ENCODE measurements at regions not wholly inside any gene's neighbourhood (a gene's known extent, or its start where the extent isn't known, plus 50 kb on each side); places are given as distances from the start of the nearest gene placed in this dataset.

- H3K9me3 ChIP-seq (replicated peaks; ENCODE audit: control insufficient read depth, insufficient read depth, low read depth, low read length), result no peaks in the 10 kb centered on the region
- no peaks in the 10 kb centered on the region for H3K36me3 ChIP-seq (ENCODE audit: control insufficient read depth, insufficient read depth, low read length)
- intact Hi-C loops (cut with micrococcal nuclease), result no loop called here
- BruUV-seq (replicated peaks), result no TSS peak
- no peak overlapping the region for H3K27ac ChIP-seq (ENCODE audit: extremely low read depth, low read depth, low read length)
- H3K79me2 ChIP-seq (ENCODE audit: control insufficient read depth, insufficient read depth, low read length), result no peaks in the 10 kb centered on the region
- no peak overlapping the region for H3K4me3 ChIP-seq
- H3K4me1 ChIP-seq (replicated peaks in 1 of 2; ENCODE audit: control insufficient read depth in 2 of 2, insufficient read depth in 2 of 2, low read length in 2 of 2), result no peaks in the 10 kb centered on the region
- TF ChIP-seq ESRRA (IDR thresholded peaks at IDR 0.05; ENCODE audit: borderline replicate concordance, low read depth) (no peak), ZNF780A (CRISPR knock-in tag; IDR thresholded peaks at IDR 0.05) (no peak), TSC22D4 (tag; IDR thresholded peaks at IDR 0.05) (no peak), CHAMP1 (IDR thresholded peaks at IDR 0.05) (no peak), NFXL1 (CRISPR knock-in tag; IDR thresholded peaks at IDR 0.05) (no peak), ZBTB9 (CRISPR knock-in tag; IDR thresholded peaks at IDR 0.05) (no peak), NR1H2 (CRISPR knock-in tag; IDR thresholded peaks at IDR 0.05) (no peak), TCF7 (IDR thresholded peaks at IDR 0.05; ENCODE audit: borderline replicate concordance) (no peak), MTA1 (IDR thresholded peaks at IDR 0.05; ENCODE audit: borderline replicate concordance) (no peak), ZNF354B (CRISPR knock-in tag; IDR thresholded peaks at IDR 0.05) (no peak), L3MBTL2 (IDR thresholded peaks at IDR 0.05) (no peak), SIRT6 (IDR thresholded peaks at IDR 0.05; ENCODE audit: low read depth, low read length) (no peak), SETDB1 (IDR thresholded peaks at IDR 0.05; ENCODE audit: low read length) (no peak), ZBTB26 (CRISPR knock-in tag; IDR thresholded peaks at IDR 0.05) (no peak), CXXC5 (CRISPR knock-in tag; IDR thresholded peaks at IDR 0.05) (no peak), ATF1 (CRISPR knock-in tag; IDR thresholded peaks at IDR 0.05) (no peak), ATF1 (tag; IDR thresholded peaks at IDR 0.05) (no peak), POLR2AphosphoS2 (IDR thresholded peaks at IDR 0.05; ENCODE audit: low read length) (no peak)
- H3K9me1 ChIP-seq (ENCODE audit: control insufficient read depth, insufficient read depth, low read length), result no peaks in the 10 kb centered on the region
- no peak overlapping the region for H2AFZ ChIP-seq (ENCODE audit: low read depth, low read length)
- DNase-seq (ENCODE audit: extremely low read depth in 1 of 4, low spot score in 3 of 4) (no peak), ATAC-seq (no peak), FAIRE-seq (no peak)
- ChIA-PET POLR2A (no interaction called here), CTCF (ENCODE audit: low intra/inter-chr PET ratio) (no interaction called here)
- 0% methylated on average over 1 of the region's 1 CpG for WGBS (ENCODE audit: insufficient coverage, low coverage, missing lambda C conversion rate)
- no peaks in the 10 kb centered on the region for H4K20me1 ChIP-seq (replicated peaks; ENCODE audit: control insufficient read depth, insufficient read depth, low read length)
- no peak overlapping the region for H3K9ac ChIP-seq (ENCODE audit: insufficient read depth in 1 of 2, low read depth in 2 of 2, low read length in 2 of 2)
- in situ Hi-C loops (cut with MboI), result no loop called here
- no peaks in the 10 kb centered on the region for H3K27me3 ChIP-seq (ENCODE audit: control insufficient read depth in 2 of 2, insufficient read depth in 2 of 2, low read length in 2 of 2)
- H3K4me2 ChIP-seq (ENCODE audit: insufficient read depth, low read length), result no peak overlapping the region
These were observed 74.2 kb upstream of the ST6GAL2 start for GRCh38 chr2:106959975-106960682.

All from K562 (cell line).